Lower leg skin (tissue), 4 donors: ENCODE measurements at regions not wholly inside any gene's neighbourhood (a gene's known extent, or its start where the extent isn't known, plus 50 kb on each side); places are given as distances from the start of the nearest gene placed in this dataset.

Source experiments
- DNase-seq, 2 donors: peaks; one replicate each; pipeline ENCODE4 v3.0.0-alpha.2; 2019; ENCODE audit warnings: low spot score in 2 of 2
- H3K4me3 ChIP-seq: fragments of 200-600 bp; sonication (generic); 2 replicates; pipeline ENCODE4 v1.5.1; 2017; ENCODE audit warnings: mild to moderate bottlenecking, low read depth; ENCODE audit not compliant: poor library complexity, severe bottlenecking
- CTCF ChIP-seq, 3 donors: fragments of 450-650 bp; IDR thresholded peaks; one replicate each; pipeline ENCODE4 v1.5.1; 2016; ENCODE audit warnings: antibody characterized with exemption in 3 of 3, mild to moderate bottlenecking in 3 of 3, moderate library complexity in 2 of 3
- POLR2A ChIP-seq, 2 donors: fragments of 450-650 bp; IDR thresholded peaks; one replicate each; pipeline ENCODE4 v1.6.1; 2016 to 2017; ENCODE audit warnings: antibody characterized with exemption in 2 of 2, mild to moderate bottlenecking in 1 of 2, moderate library complexity in 1 of 2
- WGBS, 2 donors: methylation state at CpG; one replicate each; pipeline ENCODE4 v1.1.5; 2018; 5-methylcytosine and 5-hydroxymethylcytosine counted together
- intact Hi-C: fragments of 100-400 bp; cut with DNase I; formaldehyde crosslinking; loops from one replicate; pipeline ENCODE4 v1.15.0; 2023; ENCODE audit warnings: low total_unique reads

GRCh38 chr22:48870436-48870835 is 957.2 kb downstream of the BRD1 start:
- 67 to 73% methylated on average over 12 to 13 of the region's 13 CpGs for WGBS, 2 donors
- DNase-seq: no peak
- TF ChIP-seq CTCF (IDR thresholded peaks at IDR 0.05) (no peak), POLR2A (IDR thresholded peaks at IDR 0.05) (no peak)

GRCh38 chr22:48869788-48870187 is 957.9 kb downstream of the BRD1 start:
- WGBS, 2 donors: 88 to 95% methylated on average over 5 of the region's 5 CpGs
- H3K4me3 ChIP-seq: no peak overlapping the region
- DNase-seq: no peak
- TF ChIP-seq POLR2A (IDR thresholded peaks at IDR 0.05) (no peak), CTCF (IDR thresholded peaks at IDR 0.05) (no peak)
- intact Hi-C loops: no loop called here

More at GRCh38 chr22:48870436-48870835, 957.2 kb downstream of the BRD1 start:
- intact Hi-C loops: no loop called here
- H3K4me3 ChIP-seq: no peak overlapping the region

GRCh38 chr22:48869161-48869560 is 958.5 kb downstream of the BRD1 start:
- intact Hi-C loops: no loop called here
- H3K4me3 ChIP-seq: no peak overlapping the region
- DNase-seq: no peak
- TF ChIP-seq CTCF (IDR thresholded peaks at IDR 0.05) (no peak), POLR2A (IDR thresholded peaks at IDR 0.05) (no peak)
- WGBS, 2 donors: 70 to 80% methylated on average over 12 of the region's 12 CpGs

- TF ChIP-seq POLR2A (IDR thresholded peaks at IDR 0.05) (no peak), CTCF (IDR thresholded peaks at IDR 0.05) (no peak)
- no peak for DNase-seq
- 40 to 56% methylated on average over 6 of the region's 6 CpGs for WGBS, 2 donors
- intact Hi-C loops: no loop called here
- no peak overlapping the region for H3K4me3 ChIP-seq
Measured at GRCh38 chr22:48868554-48868953, 959.1 kb downstream of the BRD1 start.

GRCh38 chr22:48867891-48868290 is 959.8 kb downstream of the BRD1 start:
- no peak overlapping the region for H3K4me3 ChIP-seq
- DNase-seq: no peak
- WGBS, 2 donors: 42 to 52% methylated on average over 10 of the region's 10 CpGs
- intact Hi-C loops: no loop called here
- TF ChIP-seq POLR2A (IDR thresholded peaks at IDR 0.05): no peak
- no peak for TF ChIP-seq CTCF (IDR thresholded peaks at IDR 0.05)

GRCh38 chr22:48866906-48867681 is 960.6 kb downstream of the BRD1 start:
- no peak for DNase-seq
- no peak for TF ChIP-seq POLR2A (IDR thresholded peaks at IDR 0.05)
- TF ChIP-seq CTCF (IDR thresholded peaks at IDR 0.05): no peak
- intact Hi-C loops: no loop called here
- 54 to 74% methylated on average over 18 to 22 of the region's 22 CpGs for WGBS, 2 donors
- no peak overlapping the region for H3K4me3 ChIP-seq
